ENCODE measurements at regions not wholly inside any gene's neighbourhood (a gene's known extent, or its start where the extent isn't known, plus 50 kb on each side); places are given as distances from the start of the nearest gene placed in this dataset.

DNA sequence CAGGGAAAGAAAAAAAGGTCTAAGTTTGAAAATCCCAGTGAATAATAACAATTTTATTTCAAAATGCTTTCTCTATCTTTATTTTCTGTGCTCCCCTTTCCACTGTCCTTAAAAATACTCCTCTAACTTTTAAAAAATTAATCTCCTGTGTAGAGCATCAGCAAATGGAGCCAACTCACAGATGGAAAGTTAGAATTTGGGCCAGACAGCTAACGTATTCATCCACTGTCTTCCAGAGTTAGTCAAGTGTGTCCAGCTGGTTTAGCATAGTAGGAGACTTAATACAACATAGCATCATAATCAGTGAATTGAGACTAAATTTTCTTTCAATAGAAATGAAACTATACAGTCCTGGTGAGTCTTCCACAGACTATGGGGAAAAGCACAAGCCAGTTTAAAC, 419.0 kb upstream of the LRRC7 start:
- ATAC-seq: no peak

DNA sequence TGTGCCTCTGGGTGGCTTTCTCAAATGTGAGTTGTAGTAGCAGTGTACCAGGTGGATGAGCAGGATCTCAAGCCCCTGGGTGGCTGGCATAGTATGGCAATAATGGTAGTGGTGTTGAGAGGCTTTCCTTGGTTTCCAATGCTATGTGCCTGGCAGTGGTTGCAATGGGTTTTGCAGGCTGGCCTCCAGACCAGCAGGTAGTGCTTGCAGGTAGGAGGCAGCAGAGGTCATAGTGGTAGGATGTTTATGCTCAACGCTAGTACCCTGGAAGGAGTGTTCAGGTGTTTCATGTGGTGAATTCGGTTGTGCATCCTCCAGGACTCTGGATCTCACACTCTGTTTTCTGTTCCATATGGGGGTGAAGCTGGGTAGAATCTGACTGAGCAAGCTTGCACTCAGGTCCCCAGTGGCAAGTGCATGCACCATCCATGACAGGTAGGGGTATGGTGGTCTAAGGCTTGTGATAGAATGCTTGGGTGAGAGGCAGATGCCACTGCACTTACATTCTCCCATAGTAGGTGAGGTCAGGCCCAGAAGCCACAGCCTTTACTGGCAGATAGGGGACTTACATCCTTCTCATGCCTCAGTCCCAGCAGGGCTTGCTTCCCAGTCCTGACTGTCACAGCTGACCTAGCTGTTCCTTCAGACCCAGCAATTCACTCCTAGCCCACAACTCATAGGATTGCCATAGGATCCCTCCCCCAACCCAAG, 410.5 kb upstream of the LRRC7 start:
- no peak for ATAC-seq
- DNase-seq: no peak

More for the DNA sequence above, 419.0 kb upstream of the LRRC7 start:
- DNase-seq: no peak

DNA sequence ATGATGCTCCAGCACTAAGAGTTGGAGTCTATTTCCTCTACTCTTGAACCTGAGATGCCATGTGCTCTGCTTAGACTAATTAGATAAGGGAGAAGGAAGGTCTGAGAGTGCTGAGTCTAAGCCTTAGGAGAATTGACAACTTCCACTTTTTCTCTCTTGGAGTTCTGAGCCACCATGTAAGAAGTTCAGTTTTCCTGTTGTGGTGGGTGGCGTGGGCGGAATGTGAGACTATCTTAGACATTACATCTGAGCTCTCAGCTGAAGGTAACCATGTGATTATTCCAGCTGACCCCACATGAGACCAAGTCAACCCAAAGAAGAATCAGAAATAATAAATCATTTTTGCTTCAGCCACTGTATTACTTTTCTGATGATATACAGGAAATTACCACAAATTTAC, 404.5 kb upstream of the LRRC7 start:
- ATAC-seq (no peak), DNase-seq (no peak)

DNA sequence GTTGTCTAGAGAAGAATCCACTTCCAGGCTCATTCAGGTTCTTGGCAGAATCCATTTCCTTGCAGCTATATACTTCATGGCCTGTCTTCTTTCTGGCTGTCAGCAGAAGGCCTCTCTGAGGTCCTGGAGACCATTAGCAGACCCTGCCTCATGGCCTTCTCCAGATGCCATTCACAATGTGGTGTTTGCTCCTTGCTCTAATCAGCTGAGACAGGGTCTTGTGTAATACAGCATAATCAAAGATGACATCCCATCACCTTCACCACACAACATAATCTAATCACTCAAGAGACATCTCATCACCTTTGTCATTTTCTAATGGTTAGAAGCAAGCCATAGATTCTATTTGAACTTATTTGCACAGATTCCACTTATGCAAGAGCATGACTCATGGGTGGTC, 403.9 kb upstream of the LRRC7 start:
- ATAC-seq (no peak), DNase-seq (no peak)

DNA sequence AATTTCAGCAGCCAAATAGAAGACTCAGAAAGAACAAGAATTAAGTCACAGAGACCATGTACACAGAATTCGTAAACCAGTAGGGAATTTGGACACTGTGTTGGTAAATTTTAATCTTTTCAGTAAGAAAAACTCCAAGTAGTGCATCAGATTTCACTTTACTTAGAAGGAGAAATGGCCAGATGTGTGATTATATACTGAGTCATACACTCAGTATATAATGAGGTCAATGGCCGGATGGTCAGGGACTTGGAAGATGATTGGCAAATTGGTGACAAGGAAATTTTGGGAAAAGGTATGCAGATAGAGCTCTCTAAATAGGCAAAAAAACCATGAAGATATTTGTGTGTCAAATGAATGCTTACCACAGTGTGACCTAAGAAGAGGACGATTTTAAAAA, 399.8 kb upstream of the LRRC7 start:
- ATAC-seq: no peak
- DNase-seq: no peak

DNA sequence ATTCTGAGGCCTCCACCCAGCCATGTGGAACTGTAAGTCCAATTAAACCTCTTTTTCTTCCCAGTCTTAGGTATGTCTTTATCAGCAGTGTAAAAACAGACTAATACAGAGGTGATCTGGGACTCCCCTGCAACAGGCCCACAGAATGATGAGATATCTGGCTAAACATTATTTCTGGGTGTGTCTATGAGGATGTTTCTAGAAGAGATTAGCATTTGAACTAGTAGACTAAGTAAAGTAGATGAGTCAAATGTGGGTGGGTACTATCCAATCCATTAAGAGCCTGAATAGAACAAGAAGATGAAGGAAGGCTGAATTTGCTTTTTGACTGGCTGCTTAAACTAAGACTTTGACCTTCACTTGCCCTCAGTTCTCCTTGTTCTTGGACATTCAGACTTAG, 396.5 kb upstream of the LRRC7 start:
- ATAC-seq: no peak
- no peak for DNase-seq

DNA sequence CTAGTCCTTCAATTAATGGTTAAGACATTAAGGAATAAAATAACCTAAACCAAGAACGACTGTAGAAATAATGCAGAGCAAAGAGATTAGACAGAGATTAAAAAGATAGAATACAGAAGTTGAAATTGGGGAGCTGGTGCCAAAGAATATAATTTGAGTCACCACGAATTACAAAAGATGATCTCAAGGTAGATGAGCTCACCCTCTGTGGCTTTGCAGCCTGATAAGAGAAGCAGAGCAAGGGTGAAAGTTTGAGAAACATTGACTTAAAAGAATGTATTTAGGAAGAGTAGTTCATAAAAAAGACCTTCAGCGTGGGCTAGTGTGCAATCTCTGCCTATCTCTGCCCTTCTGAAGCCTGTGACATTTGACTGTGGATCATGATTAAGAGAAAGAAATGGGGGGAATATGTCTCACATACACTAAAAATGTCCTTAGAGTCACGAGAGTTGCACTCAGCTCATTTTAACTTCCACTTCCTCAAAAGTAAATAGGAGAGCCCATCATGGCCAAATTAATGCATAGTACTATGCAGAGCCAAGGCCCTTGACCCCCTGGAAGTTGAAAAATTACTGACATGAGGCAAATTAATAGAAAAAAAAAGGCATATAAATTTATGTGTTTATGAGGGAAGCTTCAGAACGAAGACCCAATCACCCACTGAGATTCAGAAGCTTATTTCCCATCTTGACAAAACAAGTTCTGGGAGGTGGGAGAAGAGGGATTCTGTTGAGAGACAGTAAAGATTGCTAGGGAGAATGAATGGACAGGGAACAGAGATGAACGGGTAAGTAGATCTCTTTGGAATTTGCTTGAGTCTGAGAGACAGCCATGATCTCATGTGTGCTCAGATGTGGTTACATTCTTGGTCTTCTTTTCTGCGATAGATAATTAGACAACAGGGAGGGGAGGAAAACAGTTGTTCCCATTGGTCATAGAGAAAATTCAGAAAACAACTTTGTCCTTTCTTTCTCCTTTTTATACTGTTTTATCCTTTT, 395.4 kb upstream of the LRRC7 start:
- ATAC-seq: no peak
- DNase-seq: no peak

DNA sequence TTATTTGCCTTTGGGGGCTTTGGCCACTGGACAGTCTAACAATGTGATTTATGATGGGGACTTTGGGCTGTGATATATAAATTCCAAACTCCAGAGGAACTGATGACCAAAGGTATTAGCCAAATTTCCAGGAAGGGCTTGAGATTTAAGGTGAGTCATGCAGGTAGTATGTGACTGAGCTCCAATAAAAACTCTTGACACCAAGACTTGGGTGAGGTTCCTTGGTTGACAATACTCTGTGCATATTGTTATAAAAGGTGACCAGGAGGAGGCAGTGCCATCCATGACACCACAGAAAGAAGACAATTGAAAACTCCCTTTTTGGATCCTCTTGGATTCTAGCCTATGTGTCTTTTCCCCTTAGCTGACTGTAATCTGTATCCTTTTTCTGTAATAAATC, 392.7 kb upstream of the LRRC7 start:
- DNase-seq (no peak), ATAC-seq (no peak)

DNA sequence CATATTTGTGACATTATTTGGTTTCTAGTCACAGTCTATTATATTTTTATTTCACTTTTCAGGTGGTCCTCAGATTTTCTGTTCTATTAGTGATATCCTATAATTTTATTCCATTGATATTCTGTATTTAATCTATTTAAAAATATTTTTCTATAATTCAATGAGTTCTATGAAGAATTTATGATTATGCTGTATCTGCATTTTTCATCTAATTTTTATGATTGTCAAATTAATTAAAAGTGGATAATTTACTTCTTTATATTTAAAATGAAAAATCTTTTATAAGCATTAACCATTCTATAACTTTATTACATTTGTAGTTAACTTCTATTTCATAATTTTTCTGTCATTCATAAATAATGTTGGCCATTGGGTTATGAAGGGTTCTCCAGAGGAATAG, 387.4 kb upstream of the LRRC7 start:
- DNase-seq (no peak), ATAC-seq (no peak)

DNA sequence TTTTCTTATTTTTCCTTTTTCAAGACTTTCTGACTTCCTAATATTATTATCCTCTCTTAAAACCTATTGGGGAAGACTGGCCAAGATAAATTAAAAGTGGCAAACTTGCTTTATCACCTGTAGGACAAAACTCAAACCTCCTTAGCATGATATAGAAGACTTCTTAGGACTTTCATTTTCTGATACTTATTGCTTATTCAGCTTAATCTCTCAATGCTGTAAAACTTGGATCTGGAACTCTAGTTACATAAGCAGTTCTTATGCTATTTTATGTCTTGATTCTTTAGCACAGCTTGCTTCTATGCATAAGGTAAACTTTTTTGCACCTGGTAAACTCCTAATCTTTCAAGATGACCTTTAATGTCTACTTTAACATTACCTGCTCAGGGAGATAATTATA, 382.3 kb upstream of the LRRC7 start:
- no peak for ATAC-seq
- no peak for DNase-seq

DNA sequence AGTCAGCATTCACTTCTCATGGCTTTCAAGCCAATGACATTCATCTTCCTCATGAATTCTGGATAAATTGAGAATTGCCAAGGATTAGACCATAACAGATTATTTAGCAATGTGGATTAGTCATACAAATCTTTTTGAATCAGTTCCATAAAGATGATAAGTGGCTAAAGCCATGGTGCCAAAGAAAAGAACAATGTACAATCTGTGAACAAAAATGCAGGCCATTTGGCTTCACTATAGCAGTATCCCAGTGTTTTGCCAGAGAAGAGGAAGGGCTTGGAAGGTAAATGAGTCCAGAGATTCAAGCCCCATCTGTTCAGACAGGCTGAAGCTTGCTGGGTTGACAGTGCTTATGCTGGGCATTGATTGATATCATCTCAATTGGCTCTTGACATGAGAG, 376.4 kb upstream of the LRRC7 start:
- DNase-seq (no peak), ATAC-seq (no peak)

DNA sequence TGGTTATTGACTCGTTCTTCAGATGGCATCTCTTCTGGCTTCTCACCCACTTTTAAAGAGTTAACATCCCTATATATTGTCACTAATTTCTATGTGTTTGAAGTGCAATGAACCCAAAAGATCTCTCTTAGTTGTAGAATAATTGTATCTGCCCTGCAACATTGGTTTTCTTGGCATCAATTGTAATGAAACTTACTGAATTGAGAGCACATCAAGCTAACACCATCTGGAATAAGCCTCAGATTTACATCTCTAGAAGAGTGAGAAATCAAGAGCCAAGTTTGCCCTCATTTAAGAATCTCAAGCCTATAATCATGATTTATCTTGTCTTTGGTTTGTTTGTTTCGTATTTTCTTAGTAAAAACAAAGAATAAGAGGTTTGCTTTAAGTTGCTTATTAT, 372.6 kb upstream of the LRRC7 start:
- no peak for ATAC-seq
- no peak for DNase-seq

DNA sequence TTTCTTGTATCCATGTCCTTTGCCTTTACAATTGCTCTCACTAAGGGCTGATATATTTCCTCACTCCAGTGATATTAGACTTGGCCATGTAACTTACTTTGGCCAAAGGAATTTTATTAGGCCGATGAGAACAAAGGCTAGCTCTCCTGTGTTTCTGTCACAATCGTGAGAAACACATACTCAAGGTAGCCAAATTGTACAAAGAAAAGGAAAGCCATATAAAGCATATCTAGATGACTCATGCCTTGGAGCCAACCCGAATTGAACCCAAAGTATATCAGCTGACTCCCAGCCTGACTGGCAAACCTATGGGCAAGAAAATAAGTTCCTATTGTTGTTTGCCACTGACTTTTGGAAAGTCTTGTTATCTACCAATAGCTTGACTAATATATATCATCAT, 371.7 kb upstream of the LRRC7 start:
- ATAC-seq: no peak
- DNase-seq: no peak

DNA sequence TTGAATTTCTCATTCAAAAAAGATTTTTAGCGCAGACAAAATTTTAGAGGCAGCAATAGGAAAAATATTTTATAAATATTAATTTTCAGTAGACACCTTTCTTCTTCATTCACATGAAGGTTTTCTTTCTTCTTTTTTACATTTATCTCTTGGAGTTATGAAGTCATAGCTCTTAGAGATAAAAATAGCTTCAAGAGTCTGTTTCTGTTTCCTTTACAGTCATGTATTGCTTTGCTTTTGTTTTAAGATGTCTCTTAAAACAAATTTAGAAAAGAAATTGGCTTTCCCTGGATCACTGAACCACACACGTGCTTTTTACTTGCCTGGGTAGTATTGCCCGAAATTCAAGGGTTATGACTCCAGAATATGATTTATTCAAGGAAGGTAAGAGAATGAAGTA, 369.9 kb upstream of the LRRC7 start:
- ATAC-seq (no peak), DNase-seq (no peak)

DNA sequence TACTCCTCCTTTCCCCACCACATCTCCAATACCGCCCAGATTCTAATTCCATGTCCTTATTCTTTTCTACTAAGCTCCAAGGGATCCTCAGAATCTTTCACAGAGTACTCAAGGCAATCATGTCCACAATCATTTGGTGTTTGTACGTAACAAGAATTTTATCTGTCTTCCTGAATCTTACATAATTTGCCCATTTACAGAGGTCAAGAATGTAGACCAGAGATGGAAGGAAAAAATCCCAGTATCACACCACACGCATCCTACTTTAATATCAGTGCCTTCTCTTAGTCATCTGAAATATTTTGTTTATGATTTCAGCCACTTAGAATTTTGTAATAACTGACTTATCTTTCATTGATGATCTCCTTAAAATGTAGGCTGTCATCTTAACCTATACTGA, 366.0 kb upstream of the LRRC7 start:
- no peak for ATAC-seq
- no peak for DNase-seq

DNA sequence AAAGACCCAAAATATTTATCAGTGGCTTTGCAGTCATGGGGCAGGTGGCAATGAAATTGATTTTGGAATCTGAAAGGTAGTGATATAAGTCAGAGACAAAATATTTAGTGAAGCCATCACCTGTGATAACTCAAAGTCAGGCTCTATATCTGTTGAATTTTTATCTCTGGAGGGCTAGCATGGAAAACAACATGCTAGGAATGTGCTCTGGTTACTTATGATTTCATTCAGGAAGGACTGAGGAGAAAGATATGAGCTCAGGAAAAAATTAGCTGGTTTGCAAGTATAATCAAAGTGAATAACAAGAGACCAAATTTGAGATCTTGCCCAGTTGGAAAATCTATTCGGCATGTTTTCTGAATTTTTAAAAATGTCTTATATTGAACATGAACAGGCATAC, 364.6 kb upstream of the LRRC7 start:
- no peak for ATAC-seq
- DNase-seq: no peak

DNA sequence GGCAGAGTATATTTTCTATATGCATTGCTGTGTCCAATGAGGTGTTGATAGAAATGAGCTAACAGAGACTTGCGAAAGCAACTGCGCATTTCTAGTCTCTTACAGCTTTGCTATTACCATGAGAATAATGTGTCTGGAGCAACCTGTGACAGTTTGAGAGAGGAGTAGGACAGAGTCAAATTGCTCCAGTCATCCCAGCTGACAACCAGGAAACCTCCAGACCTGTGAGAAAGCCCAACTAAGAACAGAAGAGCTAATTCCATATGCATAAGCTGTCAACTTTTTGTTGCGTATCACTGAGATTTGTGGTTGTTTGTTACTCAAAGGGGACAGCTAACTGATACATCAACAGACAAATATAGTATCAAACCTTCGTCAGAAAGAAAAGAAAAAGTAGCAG, 354.1 kb upstream of the LRRC7 start:
- no peak for DNase-seq
- no peak for ATAC-seq

DNA sequence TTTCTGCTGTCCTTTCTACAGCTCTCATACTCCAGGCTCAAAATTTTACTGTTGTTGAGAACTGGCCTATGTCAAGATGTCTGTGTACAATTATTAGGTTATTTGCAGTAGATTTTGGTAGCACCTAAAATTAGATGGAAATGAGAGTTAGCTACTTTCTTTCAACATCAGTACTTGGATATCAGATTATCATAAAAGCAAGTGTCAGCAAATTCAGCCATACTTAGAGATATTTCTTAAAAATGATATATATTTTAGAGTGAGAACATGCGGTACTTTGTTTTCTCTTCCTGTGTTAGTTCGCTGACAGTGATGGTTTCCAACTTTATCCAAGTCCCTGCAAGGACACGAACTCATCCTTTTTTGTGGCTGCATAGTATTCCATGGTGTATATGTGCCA, 351.8 kb upstream of the LRRC7 start:
- no peak for ATAC-seq
- no peak for DNase-seq

DNA sequence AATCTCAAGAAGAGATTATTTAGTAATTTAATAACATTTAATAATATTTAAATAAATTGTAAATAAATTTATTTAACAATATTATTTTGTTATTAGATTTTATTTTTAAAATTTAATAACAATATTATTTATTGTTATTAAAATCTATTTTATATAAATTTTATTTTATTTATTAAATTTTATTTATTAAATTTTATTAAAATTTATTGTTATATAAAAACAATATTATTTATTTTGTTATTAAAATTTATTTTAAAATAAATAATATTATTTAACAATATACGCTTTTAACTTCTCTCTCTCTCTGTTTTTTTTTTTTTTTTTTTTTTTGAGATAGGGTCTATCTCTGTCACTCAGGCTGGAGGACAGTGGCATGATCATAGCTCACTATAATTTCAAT, 347.1 kb upstream of the LRRC7 start:
- DNase-seq (no peak), ATAC-seq (no peak)

DNA sequence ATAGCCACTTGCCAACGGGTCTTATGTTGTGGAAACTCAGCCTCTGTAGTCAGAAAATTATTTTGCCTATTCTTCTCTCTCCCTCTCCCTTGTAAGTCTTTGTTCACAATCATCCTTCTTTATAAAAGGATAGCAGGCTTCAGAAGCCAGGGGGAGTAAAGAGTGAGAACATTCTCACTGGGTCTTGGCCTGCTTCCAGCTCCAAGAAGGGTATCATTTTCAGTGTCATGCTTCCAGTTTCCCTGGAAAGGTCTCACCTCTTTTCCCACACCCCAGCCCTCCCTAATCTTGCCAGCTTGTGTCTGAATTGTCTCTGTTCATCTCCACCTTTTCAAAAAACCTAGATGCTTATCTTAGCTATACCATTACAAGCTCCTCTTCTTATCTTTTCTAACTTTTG, 346.2 kb upstream of the LRRC7 start:
- no peak for ATAC-seq
- no peak for DNase-seq

DNA sequence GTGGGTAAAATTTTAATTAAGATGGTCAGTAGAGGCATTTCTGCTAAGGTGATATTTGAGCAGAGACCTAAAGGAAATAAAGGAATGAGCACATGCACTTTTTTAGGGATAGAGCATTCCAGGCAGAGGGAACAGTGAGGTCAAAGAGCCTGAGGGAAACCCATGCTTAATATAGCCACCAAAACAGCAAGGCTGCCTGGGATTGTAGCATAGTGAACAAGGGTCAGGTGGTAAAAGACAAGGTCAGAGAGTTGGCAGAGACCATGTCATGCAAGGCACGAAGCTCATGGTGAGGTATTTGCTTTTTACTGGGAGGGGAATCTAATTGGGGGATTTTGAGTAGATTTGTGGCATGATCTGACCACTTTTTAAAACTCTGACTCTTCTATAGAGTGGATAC, 344.6 kb upstream of the LRRC7 start:
- DNase-seq: no peak
- no peak for ATAC-seq

DNA sequence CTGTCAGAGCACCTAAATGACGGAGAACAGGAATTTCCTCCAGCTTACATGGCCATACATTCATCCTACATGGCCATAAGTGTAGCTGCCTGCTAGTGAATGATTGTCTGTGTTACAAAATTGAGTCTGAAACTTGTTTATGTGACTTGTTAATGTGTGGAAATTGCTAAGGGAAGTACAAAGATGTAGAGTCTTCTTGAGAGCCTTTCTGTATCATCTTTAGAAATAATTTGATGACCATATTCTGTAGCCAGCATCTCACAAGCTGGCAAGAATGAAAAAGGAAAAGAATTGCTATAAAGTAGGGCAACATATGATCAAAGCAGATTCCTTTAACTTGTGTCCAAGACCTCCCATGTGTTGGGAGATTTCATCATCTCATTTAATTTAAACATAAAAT, 339.2 kb upstream of the LRRC7 start:
- ATAC-seq: no peak
- DNase-seq: no peak

DNA sequence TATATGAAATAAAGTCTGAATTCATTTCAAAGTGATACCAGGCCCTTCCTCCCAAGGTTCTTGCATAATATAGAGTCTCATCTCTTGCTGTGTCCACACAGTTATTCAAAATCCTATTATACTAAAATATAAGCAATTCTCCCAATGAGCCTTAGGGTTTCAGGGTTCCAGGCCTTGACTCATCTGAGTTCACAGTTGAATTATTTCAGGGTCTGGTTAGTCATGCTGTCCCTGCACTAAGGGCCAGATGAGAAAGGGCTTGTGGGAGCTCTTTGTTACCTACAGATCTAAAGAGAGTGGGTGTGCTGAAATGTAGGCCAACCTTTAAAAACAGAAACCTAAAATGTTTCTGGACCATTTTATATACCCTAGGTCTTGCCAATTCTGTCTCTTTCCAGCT, 337.5 kb upstream of the LRRC7 start:
- no peak for DNase-seq
- no peak for ATAC-seq

DNA sequence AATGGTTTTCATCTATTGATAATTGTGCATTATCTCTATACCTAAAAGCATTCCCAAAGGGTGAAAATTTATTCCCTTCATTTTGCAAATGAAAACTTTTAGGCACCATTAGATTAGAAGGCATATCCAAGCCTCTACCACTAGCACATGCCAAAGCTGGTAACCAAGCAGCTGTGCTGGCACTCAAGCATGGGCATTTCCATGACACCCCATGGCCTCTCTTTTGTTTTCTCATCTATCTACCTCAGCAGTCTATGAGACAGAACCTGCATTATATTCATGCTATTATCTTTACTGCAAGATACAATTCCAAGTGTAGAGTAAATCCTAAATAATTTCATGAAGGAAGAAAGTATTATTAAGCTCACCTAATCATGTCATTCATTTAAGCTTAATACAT, 334.3 kb upstream of the LRRC7 start:
- ATAC-seq (no peak), DNase-seq (no peak)

Data from stimulated activated naive CD8-positive, alpha-beta T cell treated with anti-CD3 and anti-CD28 coated beads, Interleukin-15, Interleukin-2, amounts not matched to agents 100 U/mL and 50 U/mL, for 24 hours (primary cell).